NCI-H1436 treated with DMSO at 0.1 percent for 48 hours (cell line): ENCODE measurements at regions not wholly inside any gene's neighbourhood (a gene's known extent, or its start where the extent isn't known, plus 50 kb on each side); places are given as distances from the start of the nearest gene placed in this dataset.

Experiments used
- DNase-seq: peaks from one replicate; lab custom pipeline; 2025; lab: John Stamatoyannopoulos, UW

DNA sequence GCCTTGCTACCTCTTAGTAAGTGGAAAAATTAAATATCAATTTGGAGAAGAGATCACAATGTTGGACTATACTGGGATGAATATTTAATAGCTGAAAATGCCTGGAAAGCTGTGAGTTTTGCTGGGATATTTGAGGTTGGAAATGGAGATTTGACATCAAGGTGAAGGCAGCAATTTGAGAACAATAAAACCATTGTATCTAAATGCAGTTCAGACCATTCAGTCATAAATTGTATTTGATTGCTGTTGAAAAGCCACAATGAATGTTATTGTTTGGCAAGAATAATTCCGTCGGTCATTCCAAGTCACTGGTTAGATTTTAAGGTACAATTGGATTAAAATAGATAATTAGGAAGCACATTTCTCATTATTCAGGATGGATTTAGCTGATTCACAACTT is 325.6 kb downstream of the HRH4 start:
- DNase-seq = no peak

DNA sequence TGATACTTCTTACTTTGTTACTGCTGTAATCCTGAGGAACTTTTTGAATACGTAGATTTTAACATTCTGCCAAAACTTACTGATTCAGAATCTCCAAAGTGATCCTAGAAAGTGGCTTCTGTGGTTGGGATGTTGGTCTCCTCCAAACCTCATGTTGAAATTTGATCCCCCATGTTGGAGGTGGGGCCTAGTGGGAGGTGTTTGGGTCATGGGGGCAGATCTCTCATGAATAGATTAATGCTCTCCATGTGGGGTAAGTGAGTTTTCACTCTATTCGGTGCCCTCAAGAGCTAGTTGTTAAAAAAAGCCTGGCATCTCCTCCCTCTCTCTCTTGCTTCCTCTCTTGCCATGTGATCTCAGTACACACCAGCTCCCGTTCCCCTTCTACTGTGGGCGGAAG is 329.9 kb downstream of the HRH4 start:
- DNase-seq = no peak

DNA sequence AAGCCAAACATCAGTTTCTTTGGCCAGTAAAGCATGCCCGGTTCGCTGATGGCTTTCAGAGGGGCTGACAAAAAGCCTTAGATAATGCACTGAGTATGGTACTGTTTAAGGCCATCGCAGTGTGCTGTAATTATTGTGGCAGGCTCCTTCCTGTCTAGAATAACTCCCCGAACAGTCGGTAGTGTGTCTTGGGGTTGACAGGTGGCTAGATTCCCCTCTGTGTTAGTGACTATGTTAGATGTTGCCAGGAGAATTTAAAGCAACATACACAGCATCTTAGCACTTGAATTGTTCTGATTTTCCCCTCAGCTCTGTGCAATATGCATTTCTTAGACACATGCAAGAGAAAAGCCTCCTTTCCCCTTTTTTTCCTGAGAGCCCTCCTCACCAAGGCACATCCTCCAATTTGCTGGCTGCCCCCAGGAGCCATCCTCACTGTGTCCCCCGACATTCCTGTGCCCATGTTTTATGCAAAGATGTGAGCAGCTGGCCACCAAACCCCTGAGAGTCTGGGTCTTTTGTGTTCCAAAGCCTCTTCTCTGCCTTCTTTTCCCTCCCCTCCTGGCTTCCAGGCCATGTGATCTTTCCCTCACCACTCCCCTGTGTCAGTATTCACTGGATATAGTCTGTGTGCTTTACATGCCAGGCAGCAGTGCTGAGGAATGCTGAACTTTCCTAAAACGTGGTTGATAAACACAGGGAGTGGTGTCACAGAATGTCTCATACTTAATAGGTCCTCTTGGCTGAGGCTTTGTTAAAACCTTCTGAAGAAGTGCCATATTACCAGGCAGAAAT is 331.5 kb downstream of the HRH4 start:
- no peak for DNase-seq

DNA sequence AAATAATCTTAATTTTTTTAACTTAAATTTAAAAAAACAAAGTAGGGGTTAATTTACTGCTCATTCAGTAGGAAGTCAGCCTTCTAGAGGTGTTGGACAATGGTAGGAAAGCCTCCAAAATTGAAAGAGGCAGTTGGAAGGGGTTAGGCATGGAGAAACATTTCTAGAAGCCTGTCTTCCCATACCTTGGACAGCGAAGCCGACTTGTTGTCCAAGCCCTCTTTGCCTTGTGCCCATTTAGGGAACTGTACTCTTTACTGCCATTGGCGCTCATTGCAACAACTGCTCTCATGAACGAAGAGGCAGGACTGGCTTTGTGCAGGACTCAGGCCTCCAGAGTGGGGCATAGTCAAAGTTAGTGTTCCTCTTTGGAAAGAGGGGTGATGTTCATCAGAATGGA is 333.3 kb downstream of the HRH4 start:
- DNase-seq = no peak

DNA sequence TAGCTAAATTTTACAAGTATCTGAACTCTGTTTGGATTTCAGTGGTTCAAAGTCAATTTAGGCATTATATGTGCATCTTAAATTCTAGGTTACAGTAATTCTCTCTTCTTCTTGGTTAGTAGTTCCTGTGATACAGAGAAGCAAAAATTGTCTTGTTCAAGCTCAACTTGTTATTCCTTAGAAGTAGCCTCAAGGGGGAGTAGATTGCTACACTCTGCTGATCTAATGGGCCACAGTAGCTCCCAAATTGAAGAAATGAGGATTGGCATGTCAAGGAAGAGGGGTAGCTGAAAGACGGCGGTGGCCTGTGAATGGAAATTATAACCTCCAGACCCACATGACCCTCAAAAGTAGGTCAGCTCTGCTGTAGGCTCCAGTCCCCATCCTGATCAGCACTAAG is 334.7 kb downstream of the HRH4 start:
- DNase-seq = no peak

DNA sequence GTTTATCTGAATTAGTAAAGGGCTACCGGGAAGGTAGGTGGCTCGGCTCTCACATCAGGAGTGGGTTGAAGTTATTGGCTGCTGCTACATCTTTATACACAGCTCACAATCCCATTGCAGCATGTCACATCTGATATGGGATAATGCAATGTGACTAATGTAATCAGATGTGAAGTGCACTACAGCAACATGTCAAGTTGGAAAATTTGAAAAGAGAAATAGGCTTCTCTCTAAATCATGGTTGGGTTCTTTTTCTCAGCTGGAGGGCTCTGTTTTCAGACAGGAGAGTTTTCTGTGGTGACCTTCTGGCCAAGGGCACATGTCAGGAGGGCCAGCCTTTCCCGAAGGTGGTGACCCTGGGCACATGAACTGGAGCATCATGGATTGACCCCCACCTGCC is 337.5 kb downstream of the HRH4 start:
- no peak for DNase-seq

DNA sequence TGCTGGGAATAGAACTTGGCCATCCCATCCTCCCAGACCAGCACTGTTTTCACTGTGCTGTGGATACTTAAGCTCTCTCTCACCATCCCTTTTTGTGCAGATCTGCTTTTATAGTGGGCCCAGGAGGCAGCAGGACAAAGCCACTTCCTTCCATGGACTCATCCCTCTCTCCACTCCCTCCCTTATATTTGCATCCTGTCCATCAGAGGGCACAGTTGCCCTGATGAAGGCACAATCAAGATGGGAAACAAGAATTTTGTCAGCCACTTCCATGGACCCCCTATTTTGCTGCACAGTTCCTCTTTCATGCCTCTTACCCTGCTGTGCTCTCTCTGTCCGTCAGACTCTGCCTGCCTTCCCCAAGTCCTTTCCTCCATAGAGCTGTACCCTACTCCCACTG is 338.7 kb downstream of the HRH4 start:
- no peak for DNase-seq

DNA sequence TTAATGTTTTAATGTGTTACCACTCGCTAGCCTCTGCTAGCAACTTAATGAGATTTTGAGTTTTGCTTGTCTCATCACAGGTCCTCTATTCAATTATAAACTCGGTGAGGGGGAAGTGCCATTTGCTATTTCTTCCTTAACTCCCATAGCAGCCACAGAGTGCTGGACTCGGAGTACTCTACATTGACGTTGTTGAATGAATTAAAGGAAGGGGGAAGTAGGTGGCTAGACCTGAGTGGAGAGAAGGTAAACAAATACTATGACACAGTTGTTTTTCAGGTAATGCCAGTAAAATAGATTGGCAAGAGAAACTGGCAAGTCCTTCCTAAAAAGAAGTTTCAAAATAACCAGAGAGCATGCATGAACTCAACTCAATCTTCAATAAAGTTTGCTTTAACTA is 339.3 kb downstream of the HRH4 start:
- DNase-seq = no peak

DNA sequence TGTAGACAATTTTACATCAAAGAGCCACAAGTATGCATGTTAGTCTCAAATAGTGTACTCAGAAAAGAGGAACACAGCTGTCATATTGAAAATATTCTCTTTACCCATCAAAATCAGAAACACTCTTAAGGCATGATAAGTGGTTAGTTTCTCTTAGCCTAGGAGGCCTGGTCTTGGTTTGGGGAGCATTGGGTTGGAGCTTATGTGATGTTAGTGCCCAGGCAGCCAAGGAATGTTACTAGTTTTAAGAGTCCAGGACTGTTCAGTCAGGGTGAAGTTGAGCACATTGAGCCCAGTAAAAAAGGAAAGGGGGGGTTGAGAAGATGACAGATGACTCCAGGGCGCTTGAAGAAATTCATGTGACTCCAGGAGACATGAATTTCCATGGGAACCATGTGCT is 340.6 kb downstream of the HRH4 start:
- no peak for DNase-seq

DNA sequence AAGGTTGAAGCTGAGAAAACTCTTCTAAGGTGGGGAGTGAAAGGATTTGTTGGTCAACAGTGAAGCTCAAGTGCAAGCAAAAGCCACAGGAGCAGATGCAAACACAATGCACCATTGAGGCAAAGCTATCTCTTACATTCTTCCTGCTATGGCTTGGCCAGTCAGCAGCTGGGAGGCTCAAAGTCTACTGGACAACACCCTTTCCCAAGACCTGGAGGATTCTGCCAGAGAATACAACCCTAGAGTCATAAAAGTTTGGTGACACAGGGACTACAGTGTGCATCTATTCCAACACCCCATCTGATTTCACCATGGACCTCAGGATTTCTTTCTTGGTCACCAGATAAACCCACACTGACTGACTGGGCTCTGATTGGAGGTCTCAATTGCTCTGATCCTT is 342.0 kb downstream of the HRH4 start:
- no peak for DNase-seq

DNA sequence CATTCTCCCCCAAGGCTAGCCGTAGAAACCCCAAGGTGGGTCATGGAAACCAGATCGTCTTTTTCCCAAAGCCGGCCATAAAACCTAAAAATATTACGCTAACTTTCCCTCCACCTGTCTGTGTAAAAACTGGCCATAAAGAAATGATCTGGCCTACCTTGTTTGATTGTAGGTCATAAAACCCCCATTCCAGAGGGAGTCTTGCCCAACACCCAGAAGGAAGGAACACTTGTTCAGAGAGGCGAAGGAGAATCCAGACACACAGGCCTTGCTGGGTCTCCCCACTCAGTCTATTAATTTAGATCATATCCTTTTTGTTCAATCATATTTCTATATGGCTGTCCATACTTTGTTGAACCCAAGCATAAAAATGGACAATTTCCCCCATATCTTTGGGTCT is 344.7 kb downstream of the HRH4 start:
- no peak for DNase-seq

DNA sequence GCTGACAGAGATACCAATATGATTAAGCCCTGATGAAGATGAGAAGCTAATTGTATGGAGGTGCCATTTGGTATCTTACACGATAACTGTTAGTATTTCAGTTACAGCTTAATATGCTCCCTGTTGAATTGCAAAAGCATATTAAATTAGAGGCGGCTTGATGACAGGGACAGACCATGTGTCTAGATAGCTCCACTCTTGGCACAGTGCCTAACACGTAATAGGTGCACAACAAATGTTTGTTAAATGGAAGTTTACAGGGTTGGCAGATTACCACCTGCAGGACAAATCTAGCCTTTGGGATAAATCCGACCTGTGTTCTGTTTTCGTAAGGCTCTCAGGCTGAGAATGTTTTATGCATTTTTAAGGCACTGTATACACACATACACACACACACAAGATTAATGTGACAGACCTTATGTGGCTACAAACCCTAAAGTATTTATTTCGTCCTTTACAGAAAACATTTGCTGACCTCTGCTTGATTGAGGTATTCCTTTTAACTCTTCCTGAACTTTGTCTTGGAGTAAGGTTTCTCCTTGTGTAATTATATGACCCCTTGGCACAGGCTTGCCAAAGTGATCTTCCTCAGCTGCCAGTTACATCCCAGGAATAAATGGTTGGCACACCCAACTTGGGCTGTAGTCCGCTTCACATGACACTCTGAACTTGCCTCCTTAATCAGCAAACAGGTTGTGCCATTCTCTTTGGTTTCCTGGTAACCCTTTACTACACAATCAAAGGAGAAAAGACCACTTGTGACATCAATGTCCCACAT is 348.9 kb downstream of the HRH4 start:
- no peak for DNase-seq

DNA sequence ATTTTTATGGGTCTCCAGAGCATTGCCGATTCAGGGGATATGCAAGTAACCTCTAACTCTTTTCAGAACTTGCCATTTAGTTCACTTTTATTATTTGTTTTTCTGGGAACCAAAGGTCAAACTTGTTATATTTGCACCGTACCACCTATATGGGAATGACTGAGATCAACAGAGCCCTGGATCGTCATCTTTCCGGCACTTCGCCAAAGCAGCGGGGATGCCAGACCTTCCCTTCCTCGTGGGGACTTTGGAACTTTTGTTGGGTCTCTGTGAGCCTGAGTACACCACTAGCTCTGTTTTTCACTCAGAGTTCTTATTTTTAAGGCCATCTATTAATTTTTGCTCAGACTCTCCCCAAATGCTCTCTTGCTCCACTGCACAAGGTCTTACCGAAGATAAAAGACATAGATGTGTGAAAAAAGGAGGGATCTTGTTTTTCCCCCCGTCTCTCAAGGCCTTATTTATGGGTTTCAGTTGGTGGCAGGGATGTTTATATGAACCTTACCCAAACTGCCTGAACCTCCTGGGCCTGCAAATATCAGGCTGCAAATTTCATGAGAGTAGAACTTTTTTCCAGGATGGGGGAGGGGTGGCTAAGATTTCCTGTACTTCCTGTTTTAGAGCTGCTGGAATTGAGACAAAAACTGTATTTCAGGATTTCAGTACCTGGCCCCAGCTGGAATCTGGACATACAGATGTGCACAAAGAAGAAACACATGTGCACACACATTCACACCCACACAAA is 350.3 kb downstream of the HRH4 start:
- DNase-seq = no peak

DNA sequence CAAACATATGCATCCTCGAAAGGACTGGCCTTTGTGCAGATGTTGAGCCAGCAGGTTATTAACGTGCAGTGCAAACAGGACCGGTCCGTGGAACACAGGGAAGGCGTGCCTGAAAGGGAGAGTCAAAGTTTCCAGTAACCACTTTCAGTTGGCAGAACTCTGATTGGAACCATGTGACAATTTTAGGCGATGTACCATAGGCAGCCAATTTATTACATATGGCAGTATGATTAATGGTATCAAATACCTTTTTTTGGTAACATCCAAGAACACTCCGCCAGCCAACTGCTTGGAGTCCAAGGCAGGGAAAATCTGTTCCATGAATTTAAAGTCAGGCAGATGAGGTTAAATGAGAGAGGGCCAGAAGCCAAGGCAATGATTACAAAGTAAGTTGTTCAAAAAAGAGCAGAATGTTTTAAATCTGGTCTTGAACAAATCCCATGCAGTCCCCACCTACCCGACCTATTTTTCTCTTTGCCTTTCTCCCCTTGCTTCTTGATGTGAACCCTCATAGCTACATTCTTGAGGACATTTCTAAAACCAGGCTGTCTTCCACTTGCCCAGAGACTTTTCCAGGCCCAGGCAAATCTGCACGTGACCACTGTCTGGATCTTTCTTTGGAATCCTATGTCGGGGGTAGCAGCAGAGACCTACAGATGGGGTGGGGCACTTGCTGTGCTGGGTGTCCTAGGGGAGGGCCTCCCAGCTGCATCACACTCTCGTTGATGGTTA is 351.7 kb downstream of the HRH4 start:
- no peak for DNase-seq

DNA sequence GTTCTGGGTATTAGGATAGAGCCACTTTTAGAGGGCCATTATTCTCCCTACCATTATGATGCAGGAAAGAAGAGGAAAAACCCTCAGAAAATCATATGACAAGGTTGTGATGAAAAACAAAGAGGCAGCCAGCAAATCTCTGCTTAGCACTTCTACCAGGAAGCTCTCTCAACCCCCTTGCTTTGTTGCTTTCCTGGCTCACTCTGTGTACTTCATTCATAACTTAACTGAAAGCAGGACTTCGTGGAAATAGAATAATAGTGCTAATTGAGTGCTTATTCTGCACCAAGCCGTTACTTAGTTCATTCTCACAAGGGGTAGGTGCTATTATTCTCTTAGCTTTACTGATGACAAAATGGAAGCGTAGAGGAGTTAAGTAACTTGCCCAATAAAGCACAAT is 354.1 kb downstream of the HRH4 start:
- DNase-seq = no peak

DNA sequence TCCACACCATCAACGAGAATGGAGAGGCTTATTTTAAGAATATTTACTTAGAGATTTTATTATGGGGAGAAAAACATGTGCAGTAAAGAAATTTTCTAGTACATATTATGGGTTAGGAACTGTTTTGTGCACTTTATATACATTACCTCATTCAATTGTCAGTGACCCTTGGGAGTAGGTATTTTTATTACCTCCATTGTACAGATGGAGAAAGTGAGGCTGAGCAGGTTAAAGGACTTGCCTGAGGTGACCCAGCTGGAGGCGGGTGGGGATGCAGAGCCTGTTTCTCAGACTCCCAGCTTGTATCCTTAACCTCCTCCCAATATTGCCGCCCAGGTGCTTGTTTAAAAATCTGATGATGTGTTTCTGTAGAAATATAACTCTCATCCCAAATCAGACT is 356.7 kb downstream of the HRH4 start:
- no peak for DNase-seq

DNA sequence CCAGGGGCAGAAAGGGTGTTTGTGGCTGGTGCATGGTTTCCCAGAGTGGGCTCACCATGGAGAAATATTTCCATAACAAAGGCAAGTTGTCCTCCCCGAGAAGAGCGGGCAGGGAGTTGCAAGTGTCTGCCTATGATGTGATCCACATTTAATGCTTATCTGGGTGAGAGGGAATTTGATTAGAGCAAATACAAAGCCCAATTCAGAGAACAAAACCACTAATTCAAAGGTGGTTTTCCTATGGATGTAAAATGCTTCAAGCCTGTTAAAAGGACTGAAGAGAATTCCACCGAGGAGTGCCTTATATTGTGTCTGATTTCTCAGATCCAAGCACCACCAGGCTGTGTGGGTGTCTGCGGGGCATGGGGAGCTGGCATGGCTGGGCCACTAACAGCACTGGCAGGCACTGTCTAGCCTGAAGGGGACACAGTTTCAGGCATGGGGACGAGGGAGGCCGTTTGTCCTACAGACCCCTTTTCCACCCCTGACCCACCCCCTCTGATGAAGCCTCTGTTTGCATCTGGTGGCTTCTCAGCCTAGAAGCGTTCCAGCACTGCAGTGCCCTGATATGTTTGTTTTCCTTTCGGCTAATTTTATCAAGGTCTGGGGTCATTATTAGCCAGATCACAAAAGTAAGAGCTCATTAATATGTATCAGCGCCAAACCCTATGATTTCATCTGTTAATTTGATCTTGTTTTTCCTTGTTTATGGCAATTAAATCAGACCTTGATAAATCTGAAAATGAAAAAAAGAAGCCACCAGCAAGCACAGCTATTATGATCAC is 357.3 kb downstream of the HRH4 start:
- no peak for DNase-seq

DNA sequence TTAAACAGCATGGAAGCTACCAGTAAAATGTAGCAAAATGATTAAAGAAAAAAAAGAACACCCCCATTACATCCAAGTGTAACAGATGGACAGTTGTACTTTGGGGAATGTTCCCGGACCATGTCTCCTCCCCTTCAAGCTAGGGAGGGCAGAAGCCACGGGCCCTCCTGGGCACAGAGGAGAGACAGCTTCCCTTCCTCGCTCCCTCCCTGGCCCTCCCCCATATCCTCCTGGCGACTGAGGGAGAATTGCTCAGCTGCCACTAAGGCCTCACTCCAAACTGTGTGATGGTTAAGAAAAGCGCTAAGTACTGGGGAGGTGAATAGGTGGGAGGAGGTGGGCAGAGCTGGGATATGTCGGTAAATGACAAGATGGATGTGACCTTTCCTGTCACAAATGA is 358.0 kb downstream of the HRH4 start:
- DNase-seq = no peak

DNA sequence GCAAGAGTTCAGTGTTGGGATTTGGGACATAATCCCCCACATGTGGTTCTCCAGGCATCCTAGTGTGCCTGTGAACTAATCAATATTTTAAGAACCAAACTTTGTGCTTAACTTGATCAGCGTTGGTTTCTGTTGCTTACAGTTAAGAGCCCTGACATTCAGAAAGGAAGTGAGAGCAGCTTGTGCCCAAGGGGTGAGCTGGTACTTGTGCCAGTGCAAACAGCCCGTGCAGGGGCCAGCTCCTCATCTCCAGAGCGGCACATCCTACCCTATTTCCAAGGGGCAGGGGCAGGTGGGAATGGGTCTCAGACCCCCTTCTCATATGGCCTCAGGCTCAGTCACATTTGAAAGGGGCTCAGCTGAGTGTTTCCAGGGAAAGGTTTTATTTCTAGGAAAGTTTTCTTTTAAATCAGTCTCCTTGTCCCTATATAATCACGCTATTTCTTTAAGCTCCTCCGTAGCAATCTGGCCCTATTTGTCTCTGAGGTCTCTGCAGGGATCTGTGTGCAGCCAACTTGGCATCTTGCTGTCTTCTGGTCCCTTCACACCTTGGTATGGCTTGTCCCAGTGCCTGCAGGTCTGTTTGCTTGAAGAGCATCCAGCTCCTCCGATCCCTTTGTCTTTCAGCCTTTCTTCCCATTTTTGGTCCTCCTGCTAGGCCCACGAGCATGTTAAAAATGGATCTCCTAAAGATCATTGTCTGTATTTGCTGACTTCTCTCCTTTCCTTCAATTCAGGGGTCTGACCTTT is 358.9 kb downstream of the HRH4 start:
- DNase-seq = no peak

DNA sequence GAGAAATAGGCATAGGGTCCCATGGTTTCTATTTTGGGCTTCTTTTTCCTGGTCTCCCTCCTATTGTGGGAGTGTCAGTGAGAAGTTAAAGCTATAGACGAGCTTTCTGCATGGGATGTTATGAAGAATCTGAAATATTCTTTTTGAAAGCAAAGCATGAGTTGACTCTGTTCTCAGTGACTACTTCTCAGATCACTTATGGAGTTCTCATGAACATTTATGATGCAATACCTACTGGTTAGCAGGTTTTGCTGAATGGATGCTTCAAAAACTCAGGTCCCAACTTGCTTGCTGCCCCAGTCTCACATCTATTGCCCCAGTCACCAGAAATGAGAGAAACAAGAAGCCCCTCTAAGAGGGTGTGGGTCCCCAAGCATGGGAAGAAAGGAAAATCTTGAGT is 365.0 kb downstream of the HRH4 start:
- DNase-seq = no peak

DNA sequence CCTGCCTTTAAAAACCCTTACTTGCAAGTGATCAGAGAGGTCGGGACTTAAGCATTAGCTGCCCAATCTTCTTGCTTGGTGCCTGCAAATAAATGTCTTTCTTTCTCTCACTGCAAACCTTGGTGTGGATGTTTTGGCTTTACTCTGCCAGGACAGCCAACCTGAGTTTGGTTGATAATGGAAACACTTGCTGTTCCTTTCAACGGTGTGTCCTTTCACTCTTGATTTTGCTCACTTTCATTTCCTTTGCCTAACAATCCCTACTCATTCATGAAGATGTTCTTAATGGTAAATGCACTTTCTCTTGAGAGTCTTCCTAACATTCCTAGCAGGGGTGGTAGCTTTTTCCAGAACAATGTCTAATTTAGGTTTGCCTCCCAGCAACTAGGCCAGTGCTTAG is 366.2 kb downstream of the HRH4 start:
- DNase-seq = no peak
